GM18520 (cell line): ENCODE measurements at regions not wholly inside any gene's neighbourhood (a gene's known extent, or its start where the extent isn't known, plus 50 kb on each side); places are given as distances from the start of the nearest gene placed in this dataset.
"Not testable (repeated sequence)": the region's sequence is repeated elsewhere in the genome, so short reads cannot be mapped to it uniquely, and the experiment has no call there.

Experiments used
- ATAC-seq: cut with Tn5 transposase; IDR thresholded peaks from one replicate; pipeline ENCODE4 v1.9.1; 2021; ENCODE audit not compliant: unreplicated experiment

DNA sequence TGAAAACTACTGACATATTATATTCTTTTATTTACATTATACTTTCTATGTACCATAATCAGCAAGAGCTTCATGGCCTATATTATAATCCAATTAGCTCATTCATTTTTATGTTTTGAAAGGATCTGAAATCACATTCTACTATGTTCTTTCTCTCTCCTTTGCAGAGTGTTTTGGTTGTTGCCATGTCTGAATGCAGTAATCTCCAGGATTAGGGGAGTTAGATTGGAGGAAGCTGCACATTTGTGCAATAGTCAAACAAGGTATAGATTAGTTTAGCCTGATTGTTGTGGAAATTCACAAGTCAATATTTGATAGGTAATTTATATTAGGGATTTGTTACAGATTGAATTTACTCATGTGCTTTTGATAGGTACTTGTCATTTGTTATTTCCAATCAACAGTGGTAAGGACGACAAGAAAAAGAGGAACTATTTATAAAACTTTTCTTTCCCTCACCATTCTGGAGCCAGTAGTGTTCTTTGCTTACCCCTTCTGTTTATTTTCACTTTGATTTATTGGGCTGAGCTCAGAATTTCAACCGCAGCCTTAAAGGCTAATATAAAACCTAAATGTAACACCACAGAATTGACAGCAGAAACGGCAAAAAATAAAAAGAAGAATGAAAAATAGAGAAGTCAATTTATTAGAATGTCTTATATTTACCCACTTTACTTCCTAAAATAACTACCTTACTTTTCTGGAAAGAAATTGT, 597.0 kb downstream of the CHSY3 start:
- ATAC-seq: no peak

DNA sequence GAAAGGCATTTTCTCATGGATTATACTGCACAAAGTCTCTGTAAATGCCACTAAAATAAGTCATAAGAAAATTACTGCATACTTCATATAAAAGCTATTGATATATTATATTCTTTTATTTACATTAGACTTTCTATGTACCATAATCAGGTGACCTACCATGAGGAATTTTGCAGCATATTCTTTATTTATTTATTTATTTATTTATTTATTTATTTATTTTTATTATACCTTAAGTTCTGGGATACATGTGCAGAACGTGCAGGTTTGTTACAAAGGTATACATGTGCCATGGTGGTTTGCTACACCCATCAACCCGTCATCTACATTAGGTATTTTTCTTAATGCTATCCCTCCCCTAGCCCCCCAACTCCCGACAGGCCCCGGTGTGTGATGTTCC, 596.2 kb downstream of the CHSY3 start:
- not testable (repeated sequence) for ATAC-seq

DNA sequence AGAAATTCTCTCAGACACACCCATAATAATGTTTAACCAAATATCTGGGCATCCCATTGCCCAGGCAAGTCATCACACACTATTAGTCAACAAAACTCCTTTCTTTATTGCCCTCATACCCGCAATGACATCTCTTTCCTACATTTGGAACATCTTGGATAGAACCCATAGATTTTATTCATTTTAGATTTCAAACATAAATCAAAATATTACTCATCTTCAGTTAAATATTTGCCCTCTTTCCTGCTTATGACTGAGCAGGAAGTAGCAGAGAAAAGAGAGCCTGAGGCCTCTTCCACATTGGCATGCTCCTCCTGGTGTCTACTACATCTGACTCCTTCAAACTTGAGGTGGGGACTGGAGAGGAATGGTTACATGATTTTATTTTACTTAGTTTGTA, 592.0 kb downstream of the CHSY3 start:
- ATAC-seq: no peak

DNA sequence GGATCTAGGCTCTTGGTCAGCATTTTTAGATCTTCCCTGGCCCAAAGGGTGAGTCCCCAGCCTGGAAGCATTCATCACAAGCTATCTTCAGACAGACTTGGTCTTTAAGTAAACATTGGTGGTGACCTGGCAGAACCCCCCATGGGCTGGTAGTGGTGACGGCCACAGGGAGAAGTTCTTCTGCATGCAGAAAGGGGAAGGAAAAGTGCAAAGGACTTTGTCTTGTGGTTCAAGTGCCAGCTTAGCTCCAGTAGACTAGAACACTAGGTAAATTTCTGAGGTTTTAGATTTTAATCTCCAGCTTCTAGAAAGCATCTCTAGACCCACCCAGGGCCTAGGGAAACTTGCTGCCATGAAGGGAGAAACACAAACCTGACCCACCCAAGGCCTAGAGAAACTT, 584.0 kb downstream of the CHSY3 start:
- ATAC-seq: no peak

DNA sequence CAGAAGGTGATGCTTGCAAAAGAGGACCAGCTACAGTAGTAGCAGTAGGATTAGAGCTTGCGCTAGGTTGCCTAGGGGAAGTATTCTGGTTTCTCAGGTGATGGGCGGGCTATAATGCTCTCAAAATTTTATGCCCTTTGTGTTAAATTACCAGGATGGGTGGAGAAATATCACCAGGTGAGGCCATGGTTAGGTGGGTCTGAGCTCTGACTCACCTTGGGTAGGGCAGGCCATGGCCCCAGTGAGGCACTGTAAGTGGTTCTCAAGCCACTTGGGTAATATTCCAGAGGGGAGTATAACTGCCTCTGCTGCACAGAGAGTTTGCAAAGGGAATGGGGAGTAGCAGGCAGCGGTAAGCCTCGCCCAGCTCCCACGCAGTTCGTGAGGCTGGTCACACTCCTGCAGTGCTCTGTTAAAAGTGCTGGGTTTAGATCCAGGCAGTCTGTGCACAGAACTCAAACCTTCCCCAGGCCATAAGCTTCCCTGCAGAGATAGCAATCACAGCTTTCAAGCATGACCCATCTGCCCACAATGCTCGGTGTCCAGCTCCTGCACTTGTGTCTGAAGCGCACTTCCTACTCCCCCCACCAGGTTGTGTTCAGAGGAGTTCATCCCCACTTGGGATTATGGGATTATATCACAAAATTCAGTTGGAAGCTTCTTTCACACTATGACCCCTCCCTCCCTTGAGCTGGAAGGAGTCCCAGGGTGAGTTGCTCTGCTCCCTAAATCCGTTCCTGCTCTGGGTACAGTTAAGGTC, 575.0 kb downstream of the CHSY3 start:
- no peak for ATAC-seq

DNA sequence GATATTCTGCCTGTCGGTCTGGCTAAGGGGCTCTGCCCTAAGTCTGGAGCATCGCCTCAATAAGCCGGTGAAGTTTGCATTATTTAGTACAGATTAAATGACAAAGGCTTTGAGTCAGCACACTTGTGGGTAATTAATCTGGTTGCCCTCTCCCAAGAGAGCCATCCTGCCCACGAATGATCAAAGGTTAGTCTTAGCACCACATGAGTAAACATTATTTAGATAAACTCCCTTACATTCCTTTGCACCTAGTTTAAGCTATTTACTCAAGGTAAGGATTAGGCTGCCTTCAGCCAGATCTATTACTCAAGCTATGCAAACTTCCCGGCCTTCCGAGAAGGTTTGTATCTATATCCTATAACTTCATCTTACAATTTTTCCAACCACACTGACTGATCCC, 572.1 kb downstream of the CHSY3 start:
- no peak for ATAC-seq

DNA sequence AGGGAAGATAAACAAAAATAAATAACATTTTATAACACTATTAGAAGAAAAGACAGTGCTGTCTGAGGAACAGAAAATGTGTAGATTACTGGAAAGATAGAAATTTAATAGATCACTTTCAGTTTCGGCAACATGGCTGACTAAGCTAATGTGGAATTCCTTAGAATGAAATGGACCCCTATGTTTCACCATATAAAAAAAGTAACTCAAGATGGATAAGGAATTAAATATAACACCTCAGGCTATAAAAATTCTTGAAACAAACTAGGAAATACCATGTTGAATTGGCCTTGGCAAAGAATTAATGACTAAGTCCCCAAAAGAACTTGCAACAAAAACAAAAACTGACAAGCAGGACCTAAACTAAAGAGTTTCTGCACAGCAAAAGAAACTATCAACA, 558.3 kb downstream of the CHSY3 start:
- no peak for ATAC-seq

DNA sequence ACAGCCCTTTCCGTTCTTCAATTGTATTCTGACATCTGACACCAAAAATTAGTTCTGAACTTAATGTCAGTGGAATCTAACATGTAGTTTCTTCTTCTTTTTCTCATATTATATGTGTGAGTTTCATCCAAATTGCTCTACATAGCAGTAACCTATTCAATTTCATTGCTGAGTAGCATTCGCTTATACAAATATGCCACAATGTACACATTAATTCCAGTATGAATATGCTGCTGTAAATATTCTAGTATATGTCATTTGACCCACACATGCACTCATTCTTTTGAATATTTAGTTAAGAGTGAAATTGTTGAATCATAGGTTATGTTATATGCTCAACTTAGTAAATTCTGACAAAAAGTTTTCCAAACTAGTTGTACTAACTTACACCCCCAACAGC, 550.9 kb downstream of the CHSY3 start:
- no peak for ATAC-seq

DNA sequence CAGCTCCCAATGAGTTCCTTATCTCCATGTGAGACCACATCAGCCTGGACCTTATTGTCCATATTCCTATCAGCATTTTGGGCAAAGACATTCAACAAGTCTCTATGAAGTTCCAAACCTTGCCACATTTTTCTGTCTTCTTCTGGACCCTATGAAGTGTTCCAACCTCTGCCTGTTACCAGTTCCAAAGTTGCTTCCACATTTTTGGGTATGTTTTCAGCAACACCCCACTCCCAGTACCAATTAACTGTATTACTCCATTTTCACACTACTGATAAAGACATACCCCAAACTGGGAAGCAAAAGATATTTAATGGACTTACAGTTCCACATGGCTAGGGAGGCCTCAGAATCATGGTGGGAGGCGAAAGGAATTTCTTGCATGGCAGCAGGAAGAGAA, 548.5 kb downstream of the CHSY3 start:
- ATAC-seq: no peak

DNA sequence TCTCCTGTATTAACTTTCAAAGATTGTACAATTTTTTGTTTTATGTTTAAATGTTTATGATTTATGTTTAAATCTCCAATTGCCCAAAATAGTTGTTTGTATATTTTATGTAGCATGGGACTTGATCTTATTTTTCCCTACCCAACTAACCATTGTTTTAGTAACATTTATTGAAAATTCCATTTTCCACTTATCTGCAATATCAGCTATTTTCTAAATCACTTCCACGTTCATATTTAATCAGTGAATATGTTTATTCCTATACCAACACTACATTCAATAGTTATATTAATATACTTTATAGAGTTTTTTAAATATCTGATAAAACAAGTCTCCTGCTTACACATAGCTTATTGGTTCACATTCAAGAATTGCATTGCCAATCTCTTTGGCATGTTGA, 532.2 kb downstream of the CHSY3 start:
- ATAC-seq: no peak

DNA sequence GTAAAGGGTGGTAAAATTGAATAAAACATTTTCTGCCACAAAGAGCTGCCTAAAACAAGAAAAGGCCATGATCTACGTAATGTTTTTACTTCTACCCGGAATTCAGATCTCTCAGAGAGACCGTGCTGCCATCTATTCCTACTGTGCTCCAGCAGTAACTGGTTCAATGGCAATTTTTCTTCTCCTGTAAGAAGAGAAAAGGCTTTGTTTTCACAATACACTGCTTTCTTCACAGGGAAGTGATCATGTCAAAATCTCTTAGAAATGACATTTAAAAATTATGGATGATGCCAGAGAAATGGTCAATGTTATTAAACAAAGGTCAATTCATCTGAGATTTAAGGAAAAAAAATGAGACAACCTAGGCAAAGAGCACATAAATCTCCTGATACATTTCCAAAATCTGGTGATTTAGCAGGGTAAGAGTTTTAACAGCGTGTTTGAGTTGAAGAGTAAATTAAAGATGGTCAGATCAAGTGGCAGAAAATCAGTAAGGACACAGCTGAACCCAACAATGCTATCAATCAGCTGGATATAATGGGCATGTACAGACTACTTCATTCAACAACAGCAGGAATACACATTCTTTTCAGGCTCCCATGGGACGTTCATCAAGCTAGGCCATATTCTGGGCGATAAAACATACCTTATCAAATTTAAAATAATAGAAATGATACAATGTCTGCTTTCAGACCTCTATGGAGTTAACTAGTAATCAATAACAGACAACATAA, 523.1 kb downstream of the CHSY3 start:
- ATAC-seq: no peak

DNA sequence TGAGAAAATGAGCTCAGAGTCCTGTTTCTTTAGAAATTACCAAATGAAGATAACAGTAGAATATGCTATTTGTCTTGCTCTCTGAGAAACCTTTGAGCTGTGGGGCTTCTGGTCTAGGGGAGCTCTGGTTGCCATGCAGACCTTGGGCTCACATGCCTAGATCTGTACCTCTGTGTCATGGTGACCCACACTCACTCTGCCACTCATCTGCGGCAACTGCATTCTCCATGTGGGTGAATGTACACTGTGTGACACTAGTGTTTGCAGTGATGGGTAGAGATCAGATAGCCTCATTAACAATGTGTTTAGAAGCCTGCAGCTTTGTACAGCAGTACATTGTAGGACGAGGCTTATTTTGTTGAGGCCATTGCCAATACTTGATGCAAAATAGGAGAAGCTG, 521.2 kb downstream of the CHSY3 start:
- ATAC-seq: no peak

DNA sequence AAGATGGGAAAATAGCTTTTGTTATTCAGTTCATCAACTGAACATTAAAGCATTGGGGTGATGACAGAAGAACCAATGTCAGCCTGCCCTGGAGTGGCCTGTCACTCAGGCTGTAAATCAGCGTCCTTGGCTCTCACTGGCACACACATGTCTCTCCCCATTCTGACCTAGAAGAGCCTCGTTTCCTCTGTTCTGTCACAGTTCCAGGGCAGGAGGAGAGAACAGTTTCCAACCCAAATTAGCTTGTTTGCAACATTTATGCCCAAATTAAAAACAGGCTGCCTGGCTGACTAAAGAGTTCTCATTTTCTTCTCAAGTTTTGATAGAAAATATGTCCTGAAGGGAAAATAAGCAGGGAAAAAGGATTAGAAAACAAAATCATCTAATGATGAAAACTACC, 520.1 kb downstream of the CHSY3 start:
- no peak for ATAC-seq

DNA sequence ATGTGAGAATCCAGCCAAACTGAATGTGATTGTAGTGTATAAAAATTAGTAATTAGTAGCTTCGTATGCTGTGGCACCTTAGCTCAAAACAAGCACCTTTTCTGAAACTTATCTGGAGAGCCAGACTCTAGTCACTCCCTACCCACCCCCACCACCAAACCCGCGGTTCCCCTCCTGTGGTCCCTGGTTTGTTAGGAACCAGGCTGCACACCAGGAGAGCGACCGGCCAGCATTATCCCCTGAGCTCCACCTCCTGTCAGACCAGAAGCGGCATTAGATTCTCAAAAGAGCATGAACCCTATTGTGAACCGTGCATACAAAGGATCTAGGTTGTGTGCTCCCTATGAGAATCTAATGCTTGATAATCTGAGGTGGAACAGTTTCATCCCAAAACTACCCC, 498.6 kb downstream of the CHSY3 start:
- no peak for ATAC-seq

DNA sequence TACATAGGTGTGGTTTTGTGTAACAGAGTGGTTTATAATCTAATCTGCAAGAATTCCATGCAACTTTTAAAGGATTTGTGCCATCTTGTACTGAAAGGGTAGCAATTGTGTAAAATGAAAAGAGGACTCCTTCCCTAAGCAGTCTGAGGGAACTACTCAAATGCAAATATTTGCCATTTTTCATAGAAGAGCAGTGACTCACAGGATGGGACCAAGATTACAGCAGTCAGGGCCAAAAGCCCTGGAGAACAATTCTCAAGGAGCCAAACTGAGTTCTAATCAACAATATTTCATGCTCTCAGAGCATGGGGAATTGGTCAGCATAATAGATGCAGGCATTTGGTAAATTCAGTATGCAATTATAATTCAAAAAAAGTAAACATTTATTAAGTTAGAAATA, 495.8 kb downstream of the CHSY3 start:
- ATAC-seq: no peak

DNA sequence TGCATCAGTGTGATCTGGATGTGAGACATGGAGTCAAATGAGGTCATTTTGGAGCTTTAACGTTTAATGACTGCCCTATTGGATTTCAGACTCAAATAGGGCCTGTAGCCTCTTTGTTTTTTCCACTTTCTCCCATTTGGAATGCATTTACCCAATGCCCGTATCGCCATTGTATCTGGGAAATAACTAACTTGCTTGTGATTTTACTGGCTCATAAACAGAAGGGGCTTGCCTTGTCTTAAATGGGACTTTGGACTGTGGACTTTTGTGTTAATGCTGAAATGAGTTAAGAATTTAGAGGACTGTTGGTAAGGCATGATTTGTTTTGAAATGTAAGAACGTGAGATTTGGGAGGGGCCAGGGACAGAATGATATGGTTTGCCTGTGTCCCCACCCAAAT, 494.6 kb downstream of the CHSY3 start:
- no peak for ATAC-seq

DNA sequence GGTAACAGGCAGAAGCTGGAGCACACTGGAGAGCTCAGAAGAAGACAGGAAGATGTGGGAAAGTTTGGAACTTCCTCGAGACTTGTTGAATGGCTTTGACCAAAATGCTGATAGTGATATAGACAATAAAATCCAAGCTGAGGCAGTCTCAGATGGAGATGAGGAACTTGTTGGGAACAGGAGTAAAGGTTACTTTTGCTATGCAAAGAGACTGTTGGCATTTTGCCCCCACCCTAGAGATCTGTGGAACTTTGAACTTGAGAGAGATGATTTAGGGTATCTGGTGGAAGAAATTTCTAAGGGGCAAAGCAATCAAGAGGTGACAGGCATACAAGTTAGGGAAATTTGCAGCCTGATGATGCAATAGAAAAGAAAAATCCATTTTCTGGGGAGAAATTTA, 493.5 kb downstream of the CHSY3 start:
- ATAC-seq: not testable (repeated sequence)

DNA sequence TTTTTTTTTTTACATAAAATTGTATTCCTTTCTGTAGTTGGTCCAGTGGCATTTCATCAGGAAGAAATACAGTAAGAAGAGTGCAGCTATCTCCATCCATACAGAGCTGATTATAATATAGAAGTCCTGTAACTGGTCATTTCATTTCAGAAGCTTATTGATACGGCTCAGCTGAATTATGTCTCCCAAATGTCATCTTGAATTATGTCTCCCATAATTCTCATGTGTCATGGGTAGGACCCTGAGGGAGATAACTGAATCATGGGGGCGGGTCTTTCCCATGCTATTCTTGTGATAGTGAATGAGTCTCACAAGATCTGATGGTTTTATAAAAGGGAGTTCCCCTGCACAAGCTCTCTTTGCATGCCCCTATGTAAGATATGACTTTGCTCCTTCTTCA, 492.9 kb downstream of the CHSY3 start:
- no peak for ATAC-seq

DNA sequence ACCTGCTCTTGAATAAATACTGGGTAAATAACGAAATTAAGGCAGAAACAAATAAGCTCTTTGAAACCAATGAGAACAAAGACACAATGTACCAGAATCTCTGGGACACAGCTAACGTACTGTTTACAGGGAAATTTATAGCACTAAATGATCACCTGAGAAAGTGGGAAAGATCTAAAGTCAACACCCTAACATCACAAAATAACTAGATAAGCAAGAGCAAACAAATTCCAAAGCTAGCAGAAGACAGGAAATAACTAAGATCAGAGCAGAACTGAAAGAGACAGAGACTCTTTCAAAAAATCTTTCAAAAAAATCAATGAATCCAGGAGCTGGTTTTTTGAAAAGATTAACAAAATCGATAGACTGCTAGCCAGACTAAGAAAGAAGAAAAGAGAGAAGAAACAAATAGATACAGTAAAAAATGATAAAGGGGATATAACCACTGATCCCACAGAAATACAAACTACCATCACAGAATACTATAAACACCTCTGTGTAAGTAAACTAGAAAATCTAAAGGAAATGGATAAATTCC, 487.5 kb downstream of the CHSY3 start:
- ATAC-seq: not testable (repeated sequence)

DNA sequence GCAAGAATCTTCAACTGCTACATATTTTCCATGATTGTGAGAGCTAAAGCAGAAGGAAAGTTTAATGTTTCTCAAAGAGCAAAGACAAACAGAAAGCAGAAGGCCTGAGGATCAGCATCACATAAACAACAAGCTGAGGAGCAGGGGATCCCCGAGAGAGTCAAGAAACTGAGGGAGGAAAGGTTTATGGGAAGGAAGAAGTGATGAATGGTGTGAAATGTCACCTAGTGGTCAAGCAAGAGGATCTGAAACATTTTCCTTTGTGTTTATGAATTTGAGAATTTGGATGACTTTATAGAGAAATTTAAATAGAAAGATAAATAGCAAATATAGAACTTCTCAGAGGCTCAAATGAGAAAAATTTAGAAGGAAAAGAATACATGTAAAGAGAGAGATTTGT, 481.9 kb downstream of the CHSY3 start:
- no peak for ATAC-seq

DNA sequence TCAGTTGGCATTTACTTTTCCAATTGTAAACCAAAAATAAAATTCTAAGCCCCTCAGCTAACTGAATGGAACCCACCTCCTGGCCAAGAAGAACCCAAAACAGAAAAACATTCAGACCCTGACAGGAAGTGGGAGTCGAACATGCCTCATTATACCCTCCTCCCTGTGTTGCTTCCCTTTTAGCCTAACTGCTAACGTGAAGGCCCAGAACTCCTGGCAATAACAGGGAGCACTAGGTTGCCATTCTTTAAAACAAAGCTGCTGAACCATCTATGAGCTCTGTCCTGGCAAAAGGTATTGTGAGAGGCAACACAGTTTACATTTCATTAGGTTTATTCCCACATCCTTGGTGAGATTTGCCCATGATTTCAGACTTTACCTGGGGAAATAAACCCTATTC, 481.4 kb downstream of the CHSY3 start:
- no peak for ATAC-seq

DNA sequence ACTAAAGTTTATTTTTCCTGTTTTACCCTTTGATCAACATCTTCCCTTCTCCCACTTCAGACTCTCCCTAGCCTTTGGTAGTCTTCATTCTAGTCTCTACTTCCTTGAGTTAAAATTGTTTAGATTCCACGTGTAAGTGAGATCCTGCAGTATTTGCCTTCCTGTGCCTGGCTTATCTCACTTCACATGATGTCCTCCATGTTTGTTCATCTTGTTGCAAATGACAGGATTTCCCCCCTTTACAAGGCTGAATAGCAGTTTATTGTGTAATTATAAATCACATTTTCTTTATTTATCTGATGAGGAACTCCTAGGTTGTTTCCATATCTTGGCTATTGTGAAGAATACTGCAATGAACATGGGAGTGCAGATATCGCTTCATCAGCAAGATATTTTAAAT, 461.7 kb downstream of the CHSY3 start:
- ATAC-seq: no peak
